HepG2 (cell line): ENCODE measurements at regions not wholly inside any gene's neighbourhood (a gene's known extent, or its start where the extent isn't known, plus 50 kb on each side); places are given as distances from the start of the nearest gene placed in this dataset.

Experiments used
- AKAP8 ChIP-seq: sonication (generic); formaldehyde crosslinking; IDR thresholded peaks from 2 replicates; pipeline ENCODE4 v1.5.1; 2020; ENCODE audit warnings: mild to moderate bottlenecking, missing genetic modification reagents
- EP300 ChIP-seq, 3 experiments: sonication (generic) in 1 of 3; formaldehyde crosslinking in 1 of 3; IDR thresholded peaks; 2 replicates each; pipeline versions ENCODE4 v1.5.1 to v1.6.1; 2011 to 2020; ENCODE audit warnings: low read depth in 2 of 3, low read length in 2 of 3, borderline replicate concordance in 1 of 3, improper control_type of control experiment in 1 of 3, mild to moderate bottlenecking in 1 of 3, missing genetic modification reagents in 1 of 3, moderate library complexity in 1 of 3
- ZNF746 ChIP-seq: sonication (generic); formaldehyde crosslinking; IDR thresholded peaks from 2 replicates; pipeline ENCODE4 v1.8.0; 2022; ENCODE audit warnings: mild to moderate bottlenecking, missing genetic modification reagents

DNA sequence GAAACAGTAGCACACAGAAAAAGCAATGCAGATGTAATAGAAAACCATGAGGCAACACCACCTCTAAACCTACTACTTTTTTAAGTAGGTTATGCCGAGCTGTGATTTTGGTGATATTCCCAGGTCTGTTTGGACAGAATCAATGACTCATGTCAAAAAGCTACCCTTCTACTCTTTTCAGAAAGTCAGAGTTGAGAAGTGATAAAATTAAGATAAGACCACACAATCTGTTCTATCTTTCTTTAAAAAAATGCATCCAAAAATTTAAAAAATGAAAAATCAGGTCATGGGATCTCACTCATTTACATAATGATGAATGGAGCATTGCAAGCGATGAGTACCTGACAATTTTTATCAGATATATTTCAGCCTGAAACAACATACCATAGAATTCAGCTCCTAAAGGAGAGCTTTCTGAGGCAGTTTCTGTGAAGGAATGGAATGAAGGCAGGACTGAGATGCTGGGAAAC, 826.3 kb downstream of the BCL11A start:
- TF ChIP-seq EP300 (IDR thresholded peaks at IDR 0.05; ENCODE audit: low read depth in 2 of 2, low read length in 2 of 2) (no peak), EP300 (CRISPR knock-in tag; IDR thresholded peaks at IDR 0.05; ENCODE audit: borderline replicate concordance) (no peak), AKAP8 (no peak), ZNF746 (no peak)
